MM.1S (cell line): ENCODE measurements at regions not wholly inside any gene's neighbourhood (a gene's known extent, or its start where the extent isn't known, plus 50 kb on each side); places are given as distances from the start of the nearest gene placed in this dataset.

Experiments
- DNase-seq: peaks from one replicate; pipeline ENCODE4 v3.0.0-alpha.2; 2015
- H2AFZ ChIP-seq: fragments of 300-600 bp; sonication (generic); 2 replicates; pipeline ENCODE4 v1.6.0; 2016; ENCODE audit warnings: antibody characterized with exemption, low read length
- H3F3A ChIP-seq: fragments of 300-600 bp; sonication (generic); 2 replicates; pipeline ENCODE4 v1.6.1; 2016; ENCODE audit warnings: mild to moderate bottlenecking, antibody characterized with exemption, low read length, moderate library complexity, mixed read lengths; ENCODE audit not compliant: insufficient read depth
- H3K27ac ChIP-seq: fragments of 300-600 bp; sonication (generic); 2 replicates; pipeline ENCODE4 v1.5.1; 2016; ENCODE audit warnings: mild to moderate bottlenecking, low read length
- H3K27me3 ChIP-seq: fragments of 300-600 bp; sonication (generic); replicated peaks from 2 replicates; pipeline ENCODE4 v1.6.0; 2016; ENCODE audit warnings: low read length; ENCODE audit not compliant: insufficient read depth
- H3K36me3 ChIP-seq: fragments of 300-600 bp; sonication (generic); replicated peaks from 2 replicates; pipeline ENCODE4 v1.6.1; 2016; ENCODE audit warnings: mild to moderate bottlenecking, low read length, mixed read lengths; ENCODE audit not compliant: insufficient read depth
- H3K4me1 ChIP-seq: fragments of 300-600 bp; sonication (generic); 2 replicates; pipeline ENCODE4 v1.6.1; 2016; ENCODE audit warnings: low read length, mixed read lengths
- H3K4me2 ChIP-seq: fragments of 300-600 bp; sonication (generic); 2 replicates; pipeline ENCODE4 v1.6.0; 2016; ENCODE audit warnings: low read depth, low read length
- H3K4me3 ChIP-seq: fragments of 300-600 bp; sonication (generic); 2 replicates; pipeline ENCODE4 v1.5.1; 2016; ENCODE audit warnings: low read length, mixed read lengths
- H3K79me2 ChIP-seq: fragments of 300-600 bp; sonication (generic); 2 replicates; pipeline ENCODE4 v1.6.1; 2016; ENCODE audit warnings: mixed run types, low read length, mixed read lengths
- H3K9ac ChIP-seq: fragments of 300-600 bp; sonication (generic); 2 replicates; pipeline ENCODE4 v1.6.1; 2016; ENCODE audit warnings: low read length, mixed read lengths
- H3K9me2 ChIP-seq: fragments of 300-600 bp; sonication (generic); replicated peaks from 2 replicates; pipeline ENCODE4 v1.6.1; 2016; ENCODE audit warnings: mild to moderate bottlenecking, low read length, mixed read lengths; ENCODE audit not compliant: insufficient read depth
- H3K9me3 ChIP-seq: fragments of 300-600 bp; sonication (generic); replicated peaks from 2 replicates; pipeline ENCODE4 v1.6.1; 2016; ENCODE audit warnings: mild to moderate bottlenecking, low read length, mixed read lengths; ENCODE audit not compliant: insufficient read depth
- H4K20me1 ChIP-seq: fragments of 300-600 bp; sonication (generic); 2 replicates; pipeline ENCODE4 v1.6.1; 2016; ENCODE audit warnings: mild to moderate bottlenecking, low read length, moderate library complexity, mixed read lengths; ENCODE audit not compliant: insufficient read depth
- EZH2 ChIP-seq: fragments of 300-600 bp; sonication (generic); optimal IDR thresholded peaks from 2 replicates; pipeline ENCODE3; 2017; ENCODE audit warnings: low read depth, mild to moderate bottlenecking, antibody characterized with exemption, low read length, mixed read lengths
- EZH2phosphoT487 ChIP-seq: fragments of 300-600 bp; sonication (generic); IDR thresholded peaks from 2 replicates; pipeline ENCODE4 v1.6.1; 2018; ENCODE audit warnings: antibody characterized with exemption, low read length
- TF ChIP-seq, protein P1 (sequence below): fragments of 300-600 bp; sonication (generic); IDR thresholded peaks from 2 replicates; pipeline ENCODE4 v1.5.1; 2016; ENCODE audit warnings: antibody characterized with exemption, low read length, mixed read lengths

DNA sequence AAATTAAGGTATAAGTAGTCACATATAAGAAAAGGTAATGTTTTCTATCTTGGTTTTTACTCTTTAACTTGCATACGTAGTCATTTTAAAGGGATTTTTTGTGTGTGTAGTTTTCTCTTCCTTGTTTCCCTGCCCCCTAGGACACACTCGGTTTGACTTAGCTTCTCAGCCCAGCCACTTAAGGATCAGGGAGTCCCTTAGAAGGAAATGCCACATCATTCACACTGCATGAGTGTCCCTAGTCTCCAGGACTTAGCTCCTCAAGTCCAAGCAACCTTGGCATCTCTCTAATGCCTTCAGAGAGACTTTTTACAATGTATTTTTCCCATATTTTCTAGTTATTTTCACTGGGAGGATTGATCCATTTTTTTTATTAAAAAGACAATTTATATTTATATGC is 1407.7 kb downstream of the EFNB2 start:
- Histone ChIP-seq H3K9me2 (0 out of 2 replicates have a peak, but pooled peaks cover 3% of the 10 kb centered on the region), H2AFZ (no peak overlapping the region), H3K79me2 (no peaks in the 10 kb centered on the region), H3K9ac (no peak overlapping the region), H3K36me3 (no peaks in the 10 kb centered on the region), H3K4me3 (no peak overlapping the region), H3K9me3 (no peaks in the 10 kb centered on the region), H3K27me3 (no peaks in the 10 kb centered on the region), H4K20me1 (no peaks in the 10 kb centered on the region), H3K4me2 (no peak overlapping the region), H3F3A (no peaks in the 10 kb centered on the region), H3K4me1 (no peaks in the 10 kb centered on the region), H3K27ac (no peak overlapping the region)
- TF ChIP-seq, protein P1, sequence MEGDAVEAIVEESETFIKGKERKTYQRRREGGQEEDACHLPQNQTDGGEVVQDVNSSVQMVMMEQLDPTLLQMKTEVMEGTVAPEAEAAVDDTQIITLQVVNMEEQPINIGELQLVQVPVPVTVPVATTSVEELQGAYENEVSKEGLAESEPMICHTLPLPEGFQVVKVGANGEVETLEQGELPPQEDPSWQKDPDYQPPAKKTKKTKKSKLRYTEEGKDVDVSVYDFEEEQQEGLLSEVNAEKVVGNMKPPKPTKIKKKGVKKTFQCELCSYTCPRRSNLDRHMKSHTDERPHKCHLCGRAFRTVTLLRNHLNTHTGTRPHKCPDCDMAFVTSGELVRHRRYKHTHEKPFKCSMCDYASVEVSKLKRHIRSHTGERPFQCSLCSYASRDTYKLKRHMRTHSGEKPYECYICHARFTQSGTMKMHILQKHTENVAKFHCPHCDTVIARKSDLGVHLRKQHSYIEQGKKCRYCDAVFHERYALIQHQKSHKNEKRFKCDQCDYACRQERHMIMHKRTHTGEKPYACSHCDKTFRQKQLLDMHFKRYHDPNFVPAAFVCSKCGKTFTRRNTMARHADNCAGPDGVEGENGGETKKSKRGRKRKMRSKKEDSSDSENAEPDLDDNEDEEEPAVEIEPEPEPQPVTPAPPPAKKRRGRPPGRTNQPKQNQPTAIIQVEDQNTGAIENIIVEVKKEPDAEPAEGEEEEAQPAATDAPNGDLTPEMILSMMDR, result no peak
- TF ChIP-seq EZH2phosphoT487 (no peak), EZH2 (no peak)
- no peak for DNase-seq

DNA sequence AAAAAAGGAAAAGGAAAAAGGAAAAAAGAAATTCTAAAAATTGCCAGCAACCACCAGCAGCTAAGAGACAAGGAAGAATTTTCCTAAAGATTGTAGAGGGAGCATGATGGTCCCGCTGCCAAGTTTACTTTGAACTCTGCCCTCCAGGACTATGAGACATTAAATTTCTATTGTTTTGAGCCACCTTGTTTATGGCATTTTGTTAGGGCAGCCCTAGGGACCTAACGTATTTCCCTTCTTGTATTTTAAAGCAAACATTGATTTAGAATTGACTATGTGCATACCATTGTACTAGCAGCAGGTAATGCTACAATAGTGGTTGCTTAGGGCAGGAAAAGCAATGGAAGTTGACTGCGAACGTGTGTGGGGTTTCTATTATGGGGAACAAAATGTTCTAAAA is 1414.2 kb downstream of the EFNB2 start:
- no peak overlapping the region for H3K9ac ChIP-seq
- no peak overlapping the region for H3K4me2 ChIP-seq
- H4K20me1 ChIP-seq, result no peaks in the 10 kb centered on the region
- H3K9me3 ChIP-seq, result no peaks in the 10 kb centered on the region
- no peaks in the 10 kb centered on the region for H3K27me3 ChIP-seq
- no peak overlapping the region for H2AFZ ChIP-seq
- H3K79me2 ChIP-seq, result no peaks in the 10 kb centered on the region
- no peak for TF ChIP-seq EZH2phosphoT487
- TF ChIP-seq EZH2, result no peak
- TF ChIP-seq, protein P1, result no peak
- H3K9me2 ChIP-seq, result 0 out of 2 replicates have a peak, but pooled peaks cover 3% of the 10 kb centered on the region
- H3F3A ChIP-seq, result no peaks in the 10 kb centered on the region
- H3K27ac ChIP-seq, result no peak overlapping the region
- no peak for DNase-seq
- H3K36me3 ChIP-seq, result no peaks in the 10 kb centered on the region
- H3K4me3 ChIP-seq, result no peak overlapping the region
- no peaks in the 10 kb centered on the region for H3K4me1 ChIP-seq

DNA sequence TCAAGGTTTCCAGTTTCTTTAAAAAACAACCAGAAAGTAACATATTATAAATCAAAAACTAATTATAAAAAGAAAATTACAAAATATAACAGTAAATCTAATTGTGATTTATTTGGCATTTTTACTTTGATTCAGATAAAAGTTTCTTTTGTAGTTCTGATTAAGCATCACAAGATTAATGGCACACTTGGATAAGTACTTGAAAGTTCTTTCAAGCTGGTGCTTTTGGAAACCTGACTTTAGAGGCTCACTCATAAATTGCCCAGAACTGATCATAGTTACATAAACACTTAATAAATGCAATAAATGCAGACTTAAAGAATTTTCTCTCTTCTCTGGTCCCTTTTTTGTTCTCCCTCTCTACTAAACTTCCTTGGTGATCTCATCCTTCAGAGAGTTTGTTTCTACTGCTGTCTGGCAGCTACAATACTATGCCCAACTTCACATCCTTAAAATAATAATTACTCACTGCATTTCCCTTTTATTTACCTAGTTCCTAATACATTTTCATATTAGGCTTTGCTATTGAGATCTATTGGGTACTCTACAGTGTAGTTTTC is 1417.0 kb downstream of the EFNB2 start:
- Histone ChIP-seq H3K27me3 (no peaks in the 10 kb centered on the region), H3K9me3 (no peaks in the 10 kb centered on the region), H3K4me2 (no peak overlapping the region), H3K9ac (no peak overlapping the region), H2AFZ (no peak overlapping the region), H3F3A (no peaks in the 10 kb centered on the region), H3K36me3 (no peaks in the 10 kb centered on the region), H3K79me2 (no peaks in the 10 kb centered on the region), H4K20me1 (no peaks in the 10 kb centered on the region), H3K4me3 (no peak overlapping the region), H3K9me2 (no peaks in the 10 kb centered on the region), H3K27ac (no peak overlapping the region), H3K4me1 (no peaks in the 10 kb centered on the region)
- DNase-seq, result no peak
- TF ChIP-seq, protein P1, result no peak
- TF ChIP-seq EZH2phosphoT487 (no peak), EZH2 (no peak)
